ENCODE measurements at regions not wholly inside any gene's neighbourhood (a gene's known extent, or its start where the extent isn't known, plus 50 kb on each side); places are given as distances from the start of the nearest gene placed in this dataset.
"Not testable (repeated sequence)": the region's sequence is repeated elsewhere in the genome, so short reads cannot be mapped to it uniquely, and the experiment has no call there.

DNA sequence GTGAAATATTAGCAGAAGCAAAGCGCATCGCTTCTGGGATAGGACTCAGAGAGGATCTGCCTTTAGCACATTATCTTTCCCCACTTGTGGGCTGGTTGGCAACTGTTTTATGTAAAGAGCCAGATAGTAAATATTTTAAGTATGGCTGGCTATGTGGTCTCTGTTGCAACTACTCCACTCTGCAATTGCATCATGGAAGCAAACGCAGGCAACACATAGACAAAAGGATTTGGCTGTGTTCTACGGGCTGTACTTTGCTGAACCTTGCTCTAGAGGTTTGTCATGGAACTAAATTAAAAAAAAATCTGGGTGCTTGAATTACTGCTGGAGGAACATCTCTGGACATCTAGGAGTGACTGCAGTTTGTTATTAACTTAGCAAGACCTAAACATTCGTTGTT lies 307.8 kb upstream of the TPK1 start:
- intact Hi-C loops (cut with micrococcal nuclease), result loop anchor here (10.0 kb wide), 1 partner anchor 409 kb away; no protein-coding TSS in a partner anchor

DNA sequence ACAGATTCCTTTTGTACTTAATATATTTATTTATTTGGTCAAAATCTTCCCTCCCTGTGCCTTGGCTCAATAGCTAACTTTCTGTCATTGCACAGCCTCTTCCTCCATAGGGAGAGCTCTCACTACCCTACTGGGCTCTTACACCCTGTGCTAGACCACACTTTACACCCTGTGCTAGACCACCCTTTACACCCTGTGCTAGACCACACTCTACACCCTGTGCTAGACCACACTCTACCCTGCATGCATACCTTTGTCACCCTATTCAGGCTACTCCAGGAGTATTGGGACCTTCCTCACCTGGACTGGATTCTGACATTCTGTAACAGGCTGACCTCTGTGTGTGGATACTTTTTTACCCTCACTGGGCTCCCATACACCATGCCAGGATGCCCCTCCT lies 298.5 kb upstream of the TPK1 start:
- intact Hi-C loops (cut with micrococcal nuclease), result no loop called here

DNA sequence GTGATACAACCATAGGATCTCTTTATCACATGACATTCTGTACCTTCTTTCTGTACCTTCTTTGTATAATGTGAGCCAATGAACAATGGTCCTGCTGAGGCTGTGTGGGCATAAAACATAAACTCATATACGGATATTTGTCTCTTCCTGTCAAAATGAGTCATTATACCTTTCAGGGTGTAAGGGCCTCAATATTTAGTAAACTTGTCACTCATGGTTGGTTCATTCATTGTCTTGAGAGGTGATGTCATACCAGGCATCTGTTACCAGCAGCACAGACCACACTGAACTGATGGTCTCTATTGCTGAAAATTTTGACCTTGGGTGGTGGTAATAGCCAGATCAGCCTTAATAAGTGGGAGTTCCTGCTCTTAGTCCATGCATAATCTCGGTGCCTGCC lies 287.6 kb upstream of the TPK1 start:
- intact Hi-C loops (cut with micrococcal nuclease), result no loop called here

- intact Hi-C loops (cut with micrococcal nuclease), result no loop called here
Observed at GRCh38 chr7:145106001-145106400, 270.1 kb upstream of the TPK1 start.

- intact Hi-C loops (cut with micrococcal nuclease), result no loop called here
Observed at GRCh38 chr7:145105561-145105960, 269.7 kb upstream of the TPK1 start.

DNA sequence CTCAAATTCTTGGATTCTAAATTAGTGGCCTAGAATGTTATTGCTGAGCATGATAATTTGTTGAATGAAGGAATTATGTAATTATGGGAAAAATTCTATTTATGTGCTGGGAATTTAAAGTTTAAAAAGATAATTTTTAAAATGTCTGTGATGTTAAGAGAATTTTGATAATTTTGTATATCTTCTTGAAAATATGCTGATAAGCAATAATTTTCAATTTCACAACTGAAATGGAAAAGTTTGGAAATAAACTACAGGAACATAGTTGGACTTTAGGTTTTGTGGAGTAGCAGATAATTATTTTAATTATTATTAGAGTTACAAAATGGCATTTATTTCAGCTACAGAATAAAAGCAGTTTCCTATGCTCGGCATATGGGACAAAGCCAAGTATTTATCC lies 268.5 kb upstream of the TPK1 start:
- intact Hi-C loops (cut with micrococcal nuclease), result no loop called here

- intact Hi-C loops (cut with micrococcal nuclease), result not testable (repeated sequence)
Observed at GRCh38 chr7:145102199-145102598, 266.3 kb upstream of the TPK1 start.

GRCh38 chr7:145092766-145093165 lies 256.9 kb upstream of the TPK1 start:
- intact Hi-C loops (cut with micrococcal nuclease), result no loop called here

DNA sequence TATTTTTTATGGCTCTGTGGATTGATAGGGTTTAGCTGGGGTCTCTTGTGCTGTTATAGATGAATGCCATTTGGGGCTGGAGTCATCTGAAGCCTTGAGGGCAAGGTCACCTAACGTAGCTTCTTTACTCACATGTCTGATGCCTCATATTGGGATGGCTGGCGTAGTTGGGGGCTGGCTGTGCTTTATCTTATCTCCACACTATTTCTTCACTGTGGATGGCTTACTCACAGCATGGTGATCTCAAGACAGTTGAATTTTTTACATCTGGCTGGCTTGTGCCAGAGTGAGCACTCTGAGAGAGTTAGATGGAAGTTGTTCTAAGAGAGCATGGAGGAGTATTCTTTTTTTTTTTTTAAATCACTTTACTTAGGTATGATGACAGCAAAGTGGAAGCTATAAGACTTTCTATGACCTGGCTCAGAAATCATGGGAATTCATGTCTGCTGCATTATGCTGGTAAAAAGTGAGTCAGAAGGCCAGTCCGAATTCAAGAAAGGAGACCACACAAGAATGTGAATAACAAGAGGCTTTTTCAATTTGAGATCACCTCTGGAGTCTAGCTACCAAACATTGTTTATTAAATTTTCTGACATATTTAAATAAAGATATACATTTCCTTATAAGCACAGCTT lies 252.4 kb upstream of the TPK1 start:
- intact Hi-C loops (cut with micrococcal nuclease), result no loop called here

DNA sequence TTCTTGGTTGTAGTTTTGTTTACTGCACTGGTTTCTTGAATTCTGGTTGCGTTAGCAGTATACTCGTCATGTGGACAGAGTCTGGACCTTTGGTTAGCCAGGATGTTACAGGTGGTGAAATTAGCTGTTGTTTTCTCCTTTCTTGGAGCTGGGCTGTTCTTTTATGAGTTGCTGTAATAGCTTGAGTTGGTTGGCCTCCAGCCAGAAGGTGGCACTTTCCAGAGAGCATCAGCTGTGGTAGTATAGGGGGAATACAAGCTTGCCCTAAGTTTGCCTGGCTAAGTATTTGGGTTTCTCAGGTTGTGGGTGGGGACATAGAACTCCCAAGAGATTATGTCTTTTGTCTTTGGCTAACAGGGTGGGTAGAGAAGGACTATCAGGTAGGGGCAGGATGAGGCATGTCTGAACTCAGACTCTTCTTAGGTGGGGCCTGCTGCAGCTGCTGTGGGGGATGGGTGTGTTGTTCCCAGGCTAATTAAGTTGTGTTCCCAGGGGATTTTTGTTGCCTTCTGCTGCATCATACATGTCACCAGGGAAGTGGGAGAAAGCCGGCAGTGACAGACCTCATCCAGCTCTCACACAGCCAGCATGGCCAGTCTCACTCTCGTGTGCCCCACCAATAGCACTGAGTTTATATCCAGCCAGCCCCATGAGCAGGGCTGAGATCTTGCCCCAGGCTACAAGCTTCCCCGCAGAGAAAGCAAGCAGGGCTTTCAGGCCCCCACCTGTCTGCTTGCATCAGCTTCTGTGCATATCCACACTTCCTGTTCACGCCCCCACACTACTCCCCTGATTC lies 246.7 kb upstream of the TPK1 start:
- intact Hi-C loops (cut with micrococcal nuclease), result no loop called here

- intact Hi-C loops (cut with micrococcal nuclease), result no loop called here
Observed at GRCh38 chr7:145065473-145065872, 229.6 kb upstream of the TPK1 start.

DNA sequence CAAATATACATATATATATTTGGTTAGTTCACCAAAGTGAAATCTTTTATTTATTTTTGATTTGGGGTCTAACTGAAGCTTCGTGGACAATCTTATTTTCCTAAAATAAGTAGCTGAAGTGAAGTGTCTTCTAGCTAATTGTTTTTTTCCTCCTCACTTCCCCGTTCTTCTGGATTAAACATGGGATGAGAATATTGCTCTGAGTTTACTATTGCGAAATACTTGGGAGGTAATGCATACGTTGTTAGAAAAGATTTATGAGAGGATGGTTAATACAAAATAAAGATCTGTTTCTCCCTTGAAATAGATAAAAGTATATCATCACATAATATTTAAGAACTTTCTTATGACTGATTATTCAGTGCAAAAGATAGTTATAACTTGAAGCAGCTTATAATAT lies 228.3 kb upstream of the TPK1 start:
- intact Hi-C loops (cut with micrococcal nuclease), result no loop called here

DNA sequence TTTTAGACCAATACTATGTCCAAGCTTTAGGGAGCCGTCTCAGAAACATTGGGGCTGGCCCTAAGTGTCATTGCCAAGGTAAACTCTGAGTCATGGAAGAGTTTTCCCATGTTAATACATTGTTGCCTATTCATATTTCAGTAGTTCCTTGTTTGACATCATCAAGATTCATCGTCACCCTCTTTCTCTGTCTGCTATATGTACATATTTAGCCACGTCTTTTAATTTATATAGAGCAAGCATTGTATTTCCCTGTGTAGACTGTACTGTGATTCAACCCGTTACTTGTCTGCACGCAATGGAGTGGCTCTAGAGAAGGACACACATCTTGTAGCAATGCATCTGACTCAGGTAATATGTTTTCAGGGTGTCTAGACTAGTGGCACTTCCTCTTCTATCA lies 217.9 kb upstream of the TPK1 start:
- intact Hi-C loops (cut with micrococcal nuclease), result no loop called here

DNA sequence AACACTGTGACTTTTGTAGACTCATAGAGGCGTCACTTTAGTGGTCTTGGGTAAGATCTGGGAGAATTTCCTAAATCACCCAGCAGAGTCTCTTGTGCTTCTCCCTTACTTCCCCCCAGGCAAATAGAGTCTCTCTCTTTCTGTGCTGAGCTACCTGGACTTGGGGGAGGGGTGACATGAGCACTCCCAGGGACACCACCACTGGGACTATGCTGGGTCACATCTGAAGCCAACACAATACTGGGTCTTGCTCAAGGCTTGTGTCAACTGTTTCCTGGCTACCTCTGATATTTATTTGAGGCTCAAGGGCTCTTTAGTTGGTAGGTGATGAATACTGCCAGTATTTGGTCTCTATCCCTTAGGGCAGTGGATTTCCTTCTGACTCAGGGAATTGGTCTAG lies 214.6 kb upstream of the TPK1 start:
- intact Hi-C loops (cut with micrococcal nuclease), result no loop called here

DNA sequence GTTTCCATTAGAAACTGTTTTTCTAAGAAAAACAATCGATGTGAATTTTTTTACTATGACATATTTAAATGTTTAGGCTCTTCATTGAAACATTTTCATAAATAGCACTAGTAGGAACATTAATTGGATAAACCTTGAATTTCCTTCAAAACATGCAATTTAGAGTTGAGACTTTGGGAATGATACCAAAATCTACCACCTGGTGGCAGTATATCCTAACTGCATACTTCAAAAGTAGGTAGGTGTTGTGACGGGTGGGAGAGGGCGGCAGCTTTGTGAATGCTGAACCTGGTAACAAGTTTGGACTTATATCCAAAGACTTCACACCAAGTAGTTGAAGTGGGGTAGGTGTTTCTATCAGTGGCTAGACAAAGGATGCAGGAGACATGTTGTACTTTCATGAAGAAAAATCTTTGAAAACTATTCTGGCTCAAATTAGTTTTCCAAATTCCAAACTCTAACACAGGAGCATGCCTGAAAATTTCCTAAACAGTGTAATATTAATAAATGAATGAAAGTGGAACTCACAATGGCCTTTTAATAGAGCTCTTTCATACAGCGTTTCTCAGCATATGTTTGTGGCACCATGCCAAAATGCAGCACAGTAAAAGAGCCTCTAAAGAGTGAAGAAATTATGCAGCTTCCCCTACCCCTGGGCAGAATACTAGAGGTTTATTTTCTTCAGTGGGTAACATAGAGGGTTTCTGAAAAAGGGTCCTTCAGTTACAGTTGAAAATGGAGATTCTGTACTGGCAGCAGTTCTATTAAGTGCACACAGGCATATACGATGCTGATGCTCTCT lies 201.0 kb upstream of the TPK1 start:
- intact Hi-C loops (cut with micrococcal nuclease), result loop anchor here (1.0 kb wide), 1 partner anchor 299 kb away; no protein-coding TSS in a partner anchor

DNA sequence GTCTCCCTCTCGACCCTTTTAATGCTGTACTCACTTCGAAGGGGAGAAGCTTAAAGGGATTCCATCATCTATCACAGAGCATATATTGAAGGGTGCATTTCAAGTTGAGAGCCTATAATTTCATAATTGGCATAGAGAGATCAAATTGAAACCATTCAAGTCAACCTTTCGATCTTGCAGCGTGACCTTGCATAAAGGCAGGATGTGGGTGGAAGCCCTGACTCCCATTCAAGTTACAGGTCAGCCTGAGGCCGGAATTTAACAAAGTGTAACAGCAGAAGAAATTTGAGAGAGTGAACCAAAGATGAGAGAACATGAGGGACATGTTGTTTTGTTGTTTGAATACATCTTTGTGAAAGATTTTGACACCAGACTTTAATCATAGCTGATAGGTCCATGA lies 195.3 kb upstream of the TPK1 start:
- intact Hi-C loops (cut with micrococcal nuclease), result no loop called here

DNA sequence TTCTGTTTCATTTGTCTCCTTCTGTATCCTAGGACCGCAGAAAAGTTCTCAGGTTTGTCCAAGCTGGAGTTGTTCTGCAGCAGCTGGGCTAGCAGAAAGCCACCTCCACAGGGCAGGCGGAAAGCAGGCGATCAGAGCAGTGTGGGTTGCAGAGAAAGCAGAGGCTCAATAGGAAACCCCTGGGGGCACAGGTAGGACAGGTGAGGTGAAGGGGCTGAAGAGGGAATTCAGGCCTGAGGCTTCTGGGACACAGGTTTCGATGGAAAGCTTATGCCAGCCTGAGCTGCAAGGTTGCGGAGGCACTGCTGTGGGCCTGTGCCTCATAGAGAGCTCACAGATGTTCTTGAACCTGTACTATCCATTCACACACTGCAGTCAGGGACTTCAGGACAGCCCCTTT lies 194.9 kb upstream of the TPK1 start:
- intact Hi-C loops (cut with micrococcal nuclease), result no loop called here

GRCh38 chr7:145020454-145020853 lies 184.6 kb upstream of the TPK1 start:
- intact Hi-C loops (cut with micrococcal nuclease), result no loop called here

DNA sequence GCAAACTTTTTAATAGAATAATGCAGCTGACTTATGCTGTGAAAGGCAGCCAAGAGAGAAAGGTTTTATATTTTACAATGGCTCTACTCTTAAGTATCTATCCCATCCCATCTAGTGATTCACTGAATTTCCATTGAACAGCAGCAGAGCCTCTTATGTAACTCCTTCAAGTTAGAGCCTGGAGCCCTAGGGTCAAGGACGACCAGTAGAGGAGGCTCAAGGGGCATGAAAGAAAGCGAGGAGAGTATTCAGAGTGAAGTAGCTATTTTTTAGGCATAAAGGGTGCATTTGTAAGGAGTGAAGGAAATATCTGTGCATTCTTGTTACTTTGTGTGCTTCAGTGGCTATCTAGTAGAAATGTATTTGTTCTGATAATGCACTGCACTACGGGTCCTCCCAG lies 180.2 kb upstream of the TPK1 start:
- intact Hi-C loops (cut with micrococcal nuclease), result no loop called here

- intact Hi-C loops (cut with micrococcal nuclease), result no loop called here
Observed at GRCh38 chr7:145009876-145010275, 174.0 kb upstream of the TPK1 start.

- intact Hi-C loops (cut with micrococcal nuclease), result no loop called here
Observed at GRCh38 chr7:145005601-145006000, 169.7 kb upstream of the TPK1 start.

- intact Hi-C loops (cut with micrococcal nuclease), result no loop called here
Observed at GRCh38 chr7:144997512-144997911, 161.7 kb upstream of the TPK1 start.

All from T-helper 1 cell treated with Interleukin-12 subunit alpha and Interleukin-12 subunit beta and Interleukin-4 antibody, amounts not matched to agents 30 ng/mL and 1 ng/mL, for 36 hours (primary cell).